CD4-positive, alpha-beta T cell treated with Interleukin-15 for 1 hour (primary cell): ENCODE measurements at regions not wholly inside any gene's neighbourhood (a gene's known extent, or its start where the extent isn't known, plus 50 kb on each side); places are given as distances from the start of the nearest gene placed in this dataset.
"Not testable (repeated sequence)": the region's sequence is repeated elsewhere in the genome, so short reads cannot be mapped to it uniquely, and the experiment has no call there.

ENCODE experiments used
- DNase-seq: peaks from one replicate; pipeline ENCODE4 v3.0.0-alpha.2; 2020

- not testable (repeated sequence) for DNase-seq
These were observed 102.8 kb upstream of the GAS1 start for GRCh38 chr9:87049929-87050608.

DNA sequence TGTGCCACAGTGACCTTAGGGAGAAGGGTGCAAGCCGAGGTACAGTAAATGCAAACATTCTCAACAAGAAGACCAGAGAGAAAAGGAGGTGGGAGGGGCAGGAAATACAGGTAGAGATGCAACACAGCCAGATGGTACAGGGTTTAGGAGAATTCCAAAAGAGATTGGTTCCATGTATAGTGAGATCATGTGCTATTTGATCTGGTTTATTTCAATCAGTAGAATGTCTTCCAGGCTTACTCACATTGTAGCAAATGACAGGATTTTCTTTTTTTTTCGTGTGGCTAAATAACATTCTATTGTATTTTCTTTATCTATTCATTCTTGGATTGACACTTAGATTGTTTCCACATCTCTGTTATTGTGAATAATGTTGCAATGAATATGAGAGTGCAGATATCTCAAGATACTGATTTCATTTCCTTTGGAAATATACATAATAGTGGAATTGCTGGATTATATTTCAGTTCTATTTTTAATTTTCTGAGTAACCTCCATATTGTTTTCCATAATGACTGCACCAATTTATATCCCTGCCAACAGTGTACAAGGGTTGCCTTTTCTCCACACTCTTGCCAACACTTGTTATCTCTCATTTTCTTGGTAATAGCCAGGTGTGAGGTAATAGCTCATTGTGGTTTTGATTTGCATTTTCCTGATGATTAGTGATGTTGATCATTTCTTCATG, 107.8 kb upstream of the GAS1 start:
- no peak for DNase-seq

- DNase-seq: no peak
These were observed 112.5 kb upstream of the GAS1 start for GRCh38 chr9:87059772-87060171.

- DNase-seq: no peak
These were observed 115.4 kb upstream of the GAS1 start for GRCh38 chr9:87062746-87063145.

GRCh38 chr9:87063246-87063645, 115.9 kb upstream of the GAS1 start:
- no peak for DNase-seq

DNA sequence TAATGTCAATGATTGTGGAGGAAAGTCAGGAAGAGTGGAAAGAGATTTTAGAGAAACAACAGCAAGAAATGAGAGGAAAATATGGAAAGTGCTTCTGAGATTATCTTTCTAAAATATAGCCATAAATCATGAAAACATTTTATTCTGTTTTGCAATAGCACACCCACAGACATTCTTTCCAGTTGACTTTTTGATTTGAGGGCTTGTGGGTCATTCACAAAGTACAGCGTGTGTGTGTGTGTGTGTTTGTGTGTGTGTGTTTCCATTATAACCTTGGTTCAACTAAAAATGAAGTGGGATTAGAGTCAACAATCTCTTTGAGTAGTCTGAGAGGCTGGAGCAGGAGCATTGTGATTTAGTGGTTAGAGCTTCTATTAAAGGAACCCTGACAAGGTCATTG, 116.6 kb upstream of the GAS1 start:
- DNase-seq: no peak

DNA sequence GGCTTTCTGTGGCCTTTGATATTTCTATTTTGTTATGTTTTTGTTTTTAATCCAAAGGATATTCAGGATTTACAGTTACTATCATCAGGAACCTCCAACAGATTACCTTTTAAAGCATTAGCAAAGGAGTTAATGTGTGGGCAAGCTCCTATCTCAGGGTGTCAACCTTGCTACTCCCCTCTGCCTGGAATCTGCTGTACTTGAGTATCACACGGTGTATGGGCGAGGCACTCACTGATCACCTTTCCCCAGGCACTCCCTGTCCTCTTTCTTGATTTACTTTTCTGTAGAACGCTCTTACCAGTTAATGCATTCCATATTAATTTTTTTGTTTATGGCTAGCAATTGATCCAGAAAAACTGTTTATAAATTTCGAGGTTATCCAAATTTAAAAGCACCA, 117.0 kb upstream of the GAS1 start:
- DNase-seq: no peak

- DNase-seq: no peak
These were observed 118.7 kb upstream of the GAS1 start for GRCh38 chr9:87065981-87066380.

GRCh38 chr9:87067426-87067825, 120.1 kb upstream of the GAS1 start:
- no peak for DNase-seq

GRCh38 chr9:87068177-87068840, 121.0 kb upstream of the GAS1 start:
- no peak for DNase-seq

DNA sequence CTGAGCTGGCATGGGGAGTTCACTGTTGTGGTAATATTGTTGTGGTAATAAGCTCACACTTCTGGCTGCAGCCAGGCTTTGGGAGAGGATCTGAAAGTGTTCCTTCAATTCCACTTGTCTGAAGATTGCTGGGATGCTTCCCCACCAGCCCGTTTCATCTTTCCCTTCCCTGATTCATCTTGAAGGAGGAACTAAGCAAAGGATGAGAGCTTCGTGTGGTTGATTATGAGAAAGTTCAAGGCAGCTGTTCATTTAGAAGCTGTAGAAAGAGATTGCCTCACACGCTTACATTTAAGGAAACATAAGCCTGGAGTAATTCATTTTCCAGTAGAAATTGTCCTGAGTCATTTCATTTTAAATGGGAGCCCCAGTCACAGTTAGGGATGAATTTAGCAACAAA, 122.4 kb upstream of the GAS1 start:
- DNase-seq: no peak

DNA sequence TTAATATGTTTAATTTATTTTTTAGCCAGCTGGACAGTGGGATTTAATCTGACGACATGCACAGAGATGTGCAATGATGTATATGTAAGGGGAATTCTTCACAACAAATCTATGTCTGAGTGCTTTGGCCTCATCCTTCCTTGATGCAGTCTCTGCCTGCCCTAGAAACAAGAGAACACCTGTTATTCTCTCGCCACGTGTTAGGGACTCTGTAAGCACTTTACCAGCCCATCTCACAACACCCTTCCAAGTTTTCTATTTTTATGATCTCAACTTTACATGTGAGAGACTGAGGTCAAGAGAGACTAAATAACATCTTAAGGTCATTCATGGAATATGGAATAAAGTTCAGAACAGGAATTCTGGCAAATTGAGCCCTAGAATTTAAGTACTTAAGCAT, 123.0 kb upstream of the GAS1 start:
- no peak for DNase-seq

DNA sequence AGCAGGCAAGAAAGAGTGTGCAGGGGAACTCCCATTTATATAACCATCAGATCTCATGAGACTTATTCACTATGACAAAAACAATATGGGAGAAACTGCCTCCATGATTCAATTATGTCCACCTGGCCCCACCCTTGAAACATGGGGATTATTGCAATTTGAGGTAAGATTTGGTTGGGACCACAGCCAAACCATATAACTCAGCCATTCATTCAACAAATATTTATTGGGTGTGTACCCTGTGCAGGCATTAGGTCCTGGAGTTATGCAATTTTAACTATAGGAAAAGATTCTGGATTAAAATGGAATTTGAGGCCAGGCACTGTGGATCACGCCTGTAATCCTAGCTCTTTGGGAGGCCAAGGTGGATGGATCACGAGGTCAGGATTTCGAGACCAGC, 124.2 kb upstream of the GAS1 start:
- no peak for DNase-seq

- no peak for DNase-seq
These were observed 126.4 kb upstream of the GAS1 start for GRCh38 chr9:87073692-87074091.

DNA sequence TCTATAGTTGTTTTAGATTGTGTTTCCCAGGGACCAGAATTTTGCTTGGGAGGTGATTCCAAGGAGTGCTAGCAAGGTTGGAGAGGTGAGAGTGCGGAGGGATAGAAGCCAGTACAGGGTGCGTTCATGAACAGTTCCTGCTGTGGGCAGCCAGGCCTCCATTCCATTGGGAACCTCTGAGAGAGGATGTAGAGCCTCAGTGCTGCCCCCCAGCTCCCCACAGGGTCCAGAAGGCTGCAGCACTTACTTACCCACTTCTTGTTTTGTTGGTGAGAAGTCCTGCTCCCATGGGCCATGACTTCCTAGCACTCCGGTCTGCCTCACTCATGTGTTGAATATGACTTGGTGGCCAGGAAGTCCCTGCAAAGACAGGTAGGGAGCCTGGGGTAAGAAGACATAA, 128.2 kb upstream of the GAS1 start:
- no peak for DNase-seq

DNA sequence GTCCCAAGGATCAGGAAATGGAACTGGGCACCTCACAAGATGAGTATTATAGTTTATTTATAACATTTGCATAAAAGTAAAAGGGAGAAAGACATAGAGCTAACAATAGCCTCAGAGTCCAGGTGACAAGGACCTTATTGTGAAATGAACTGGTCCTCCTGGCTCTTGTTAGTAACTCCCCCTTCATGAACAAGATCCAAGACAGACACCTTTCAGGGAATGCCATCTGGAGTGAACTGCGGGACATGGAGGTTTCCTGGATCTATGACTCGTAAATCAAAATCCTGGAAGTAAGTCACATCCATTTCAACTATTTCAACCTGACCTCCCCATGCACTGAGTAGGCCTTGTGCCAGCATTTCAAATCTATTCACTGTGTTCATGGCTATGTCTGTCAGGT, 129.5 kb upstream of the GAS1 start:
- DNase-seq: no peak

DNA sequence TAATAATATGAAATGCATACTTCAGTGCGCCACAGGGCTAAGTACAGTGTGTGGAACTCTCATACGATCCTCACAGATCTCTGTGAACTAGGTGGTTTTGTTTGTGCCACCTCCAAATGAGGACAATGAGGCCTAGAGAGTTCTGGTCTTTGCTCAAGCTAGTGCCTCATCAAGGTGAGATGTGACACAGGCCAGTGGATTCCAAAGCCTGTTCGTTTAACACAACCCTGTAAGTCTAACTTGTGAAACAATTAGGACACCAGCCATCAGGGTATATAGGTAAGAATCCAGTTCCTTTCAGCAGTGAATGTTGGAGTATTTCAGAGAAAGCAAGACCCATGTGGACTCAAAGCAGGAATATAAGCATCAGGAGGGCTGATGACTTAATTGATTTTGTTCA, 130.7 kb upstream of the GAS1 start:
- no peak for DNase-seq

DNA sequence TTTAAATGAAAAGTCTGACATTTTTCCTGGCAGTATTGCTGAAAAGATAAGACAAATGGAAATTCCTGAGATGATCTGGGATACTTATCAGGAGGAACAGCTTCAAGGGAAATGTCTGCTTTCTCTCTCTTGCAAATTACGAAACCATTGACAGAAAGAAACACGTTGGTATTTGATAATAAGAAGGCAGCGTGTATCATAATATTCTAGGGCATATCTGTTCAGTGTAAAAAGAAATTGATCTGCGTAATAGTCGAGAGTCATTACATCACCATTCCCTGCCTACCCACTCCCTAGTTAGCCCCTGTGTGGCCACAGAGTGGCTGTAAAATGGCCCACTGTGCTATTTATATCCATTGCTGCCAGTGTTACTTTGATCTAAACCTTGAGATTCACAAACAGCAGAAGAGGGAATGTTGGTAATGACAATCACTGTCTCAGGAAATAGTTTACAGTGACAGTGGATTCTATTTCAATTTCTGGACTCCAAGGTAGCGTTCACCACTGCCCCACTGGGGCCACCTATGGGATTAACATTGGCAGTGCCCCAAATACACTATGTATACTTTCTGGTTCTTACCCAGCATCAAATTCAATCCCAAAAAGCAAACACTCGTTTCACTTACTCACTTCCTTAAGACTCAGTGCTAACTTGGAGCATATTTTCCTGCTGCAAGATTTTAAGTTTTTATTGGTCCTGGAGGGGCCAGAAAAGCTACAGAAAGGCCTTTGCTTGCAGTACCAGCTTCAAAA, 133.4 kb upstream of the GAS1 start:
- DNase-seq: no peak

DNA sequence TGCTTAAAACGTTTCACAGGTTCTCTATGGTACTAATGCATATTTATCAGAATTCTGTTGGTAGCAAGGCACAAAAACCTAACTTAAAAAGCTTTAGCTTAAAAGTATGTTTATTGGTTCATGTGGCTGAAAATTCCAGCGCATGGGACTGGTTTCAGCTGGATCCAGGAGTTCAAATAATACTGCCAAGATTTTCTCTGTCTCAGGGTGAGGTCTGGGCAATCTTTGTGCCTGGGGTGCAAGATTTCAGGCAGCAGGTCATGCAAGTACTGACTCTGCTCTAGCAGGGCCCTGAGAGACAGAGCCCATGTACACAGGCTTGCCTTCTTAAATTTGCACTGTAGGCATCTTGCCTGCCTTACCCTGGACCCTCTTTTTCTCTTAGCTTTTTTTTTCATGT, 134.2 kb upstream of the GAS1 start:
- DNase-seq: no peak

DNA sequence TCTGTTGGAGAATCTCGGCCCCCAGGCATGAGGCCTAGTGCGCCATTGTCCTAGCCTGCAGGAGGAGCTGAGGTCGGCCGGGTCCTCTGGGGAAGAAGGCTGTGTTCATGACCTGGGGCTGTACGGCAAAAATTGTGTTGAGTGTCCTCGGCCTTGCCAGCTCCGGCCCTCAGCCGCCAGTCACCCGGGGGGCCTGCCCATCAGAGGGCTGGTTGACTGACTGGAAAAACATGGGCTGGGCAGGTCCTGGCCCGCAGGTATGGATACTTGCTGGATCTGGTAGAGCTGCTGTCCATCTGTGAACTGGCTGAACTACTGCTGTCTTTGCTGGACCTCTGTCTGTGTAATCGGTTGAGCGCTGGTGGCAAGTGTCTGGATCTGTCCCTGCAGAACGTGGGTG, 136.7 kb upstream of the GAS1 start:
- DNase-seq: no peak

DNA sequence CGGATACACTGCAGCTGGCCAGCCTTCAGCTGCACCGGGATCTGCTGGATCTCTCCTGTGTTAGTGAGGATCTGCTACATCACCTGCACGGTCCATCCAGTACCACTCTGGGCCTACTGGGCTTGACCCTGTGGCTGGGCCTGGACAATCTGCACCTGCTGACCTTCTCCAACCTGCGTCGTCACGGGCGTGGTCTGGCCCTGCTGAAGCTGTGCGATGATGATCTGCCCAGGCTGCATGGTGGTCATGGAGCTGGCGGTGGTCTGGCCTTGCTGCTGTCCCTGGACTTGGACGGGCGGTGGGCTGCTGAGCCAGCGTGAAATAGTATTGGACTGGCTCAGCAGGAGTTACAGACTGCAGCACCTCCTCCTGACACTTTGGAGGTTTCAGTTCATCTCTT, 137.1 kb upstream of the GAS1 start:
- DNase-seq: no peak

DNA sequence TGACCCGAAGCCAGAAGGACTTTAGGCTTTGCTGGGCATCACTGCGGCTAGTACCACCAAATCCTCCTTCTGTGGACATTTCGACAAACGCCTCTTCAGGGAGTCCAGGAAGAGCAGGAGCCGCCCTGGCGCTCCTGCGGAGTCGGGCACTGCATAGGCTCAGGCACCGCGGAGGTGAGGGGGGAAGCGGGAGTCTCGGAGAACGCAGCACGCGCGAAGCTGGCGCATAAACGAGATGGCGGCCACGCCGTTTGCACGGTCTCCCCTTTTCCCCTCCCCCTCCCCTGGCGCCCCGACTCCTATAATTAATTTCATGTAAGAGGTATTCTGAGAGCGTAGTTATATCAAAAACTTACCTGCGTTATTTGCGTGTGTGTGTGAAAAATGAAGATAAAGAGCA, 137.8 kb upstream of the GAS1 start:
- DNase-seq: no peak

GRCh38 chr9:87085521-87085920, 138.2 kb upstream of the GAS1 start:
- DNase-seq: no peak
